ENCODE measurements at regions not wholly inside any gene's neighbourhood (a gene's known extent, or its start where the extent isn't known, plus 50 kb on each side); places are given as distances from the start of the nearest gene placed in this dataset.
"Not testable (repeated sequence)": the region's sequence is repeated elsewhere in the genome, so short reads cannot be mapped to it uniquely, and the experiment has no call there.

DNA sequence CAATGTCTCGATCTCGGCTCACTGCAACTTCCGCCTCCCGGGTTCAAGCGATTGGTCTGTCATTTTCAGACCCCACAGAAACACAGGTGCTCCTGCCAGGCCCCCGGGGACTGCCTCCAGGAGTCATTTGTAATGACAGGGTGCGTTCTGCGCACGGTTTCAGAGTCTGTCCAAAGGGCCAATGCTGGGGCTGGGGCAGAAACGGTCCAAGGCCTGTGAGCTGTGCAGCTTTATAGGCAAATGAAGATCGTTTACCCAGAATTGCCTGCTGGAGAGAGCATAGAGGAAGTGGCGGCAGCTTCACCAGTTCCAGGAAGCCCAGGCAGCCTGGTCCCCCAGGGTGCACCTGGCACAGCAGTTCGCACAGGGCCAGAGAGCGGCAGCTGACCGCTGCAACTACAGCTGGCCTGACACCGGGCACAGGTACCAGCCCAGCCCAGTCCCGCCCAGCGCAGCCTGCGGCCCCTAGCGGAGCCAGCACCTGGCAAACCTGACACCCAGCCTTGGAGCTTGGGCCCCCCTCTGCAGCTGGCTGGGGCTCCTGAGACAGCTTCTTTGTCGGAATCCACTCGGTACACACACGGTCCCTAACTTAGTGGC is 92.4 kb upstream of the METTL9 start:
- not testable (repeated sequence) for H3K9ac ChIP-seq (ENCODE audit: low read depth in 1 of 2, low read length in 2 of 2); H3K4me3 ChIP-seq (ENCODE audit: low read depth in 1 of 3, low read length in 3 of 3)
- WGBS: 74% methylated on average over 23 of the region's 23 CpGs

GRCh38 chr16:21507631-21508305 is 91.6 kb upstream of the METTL9 start:
- DNase-seq (ENCODE audit: low spot score): peak; percentile 43
- H3K4me3 ChIP-seq (ENCODE audit: low read depth in 1 of 3, low read length in 3 of 3); H3K9me3 ChIP-seq (ENCODE audit: control insufficient read depth in 4 of 4, low read length in 3 of 4); H3K27me3 ChIP-seq (ENCODE audit: control insufficient read depth in 4 of 4, insufficient read depth in 4 of 4, low read length in 3 of 4); H3K36me3 ChIP-seq (ENCODE audit: control insufficient read depth in 4 of 4, insufficient read depth in 3 of 4, low read depth in 1 of 4, low read length in 3 of 4); H3K9ac ChIP-seq (ENCODE audit: low read depth in 1 of 2, low read length in 2 of 2); H3K27ac ChIP-seq (ENCODE audit: low read depth in 1 of 2, low read length in 2 of 2): not testable (repeated sequence)
- 81% methylated on average over 15 of the region's 15 CpGs for WGBS
- H3K4me1 ChIP-seq (ENCODE audit: control insufficient read depth in 4 of 4, insufficient read depth in 4 of 4, low read length in 3 of 4): peaks cover 9 to 29% (median 21%) of the 10 kb centered on the region in 4 donors

More for the DNA sequence above, 92.4 kb upstream of the METTL9 start:
- DNase-seq (ENCODE audit: low spot score): peak; percentile 47
- peaks cover 4 to 21% (median 13%) of the 10 kb centered on the region in 4 donors for H3K4me1 ChIP-seq (ENCODE audit: control insufficient read depth in 4 of 4, insufficient read depth in 4 of 4, low read length in 3 of 4)
- not testable (repeated sequence) for H3K27ac ChIP-seq (ENCODE audit: low read depth in 1 of 2, low read length in 2 of 2); H3K36me3 ChIP-seq (ENCODE audit: control insufficient read depth in 4 of 4, insufficient read depth in 3 of 4, low read depth in 1 of 4, low read length in 3 of 4); H3K27me3 ChIP-seq (ENCODE audit: control insufficient read depth in 4 of 4, insufficient read depth in 4 of 4, low read length in 3 of 4); H3K9me3 ChIP-seq (ENCODE audit: control insufficient read depth in 4 of 4, low read length in 3 of 4)

GRCh38 chr16:21508661-21509436 is 90.5 kb upstream of the METTL9 start:
- H3K36me3 ChIP-seq (ENCODE audit: control insufficient read depth in 4 of 4, insufficient read depth in 3 of 4, low read depth in 1 of 4, low read length in 3 of 4); H3K9me3 ChIP-seq (ENCODE audit: control insufficient read depth in 4 of 4, low read length in 3 of 4); H3K9ac ChIP-seq (ENCODE audit: low read depth in 1 of 2, low read length in 2 of 2); H3K27ac ChIP-seq (ENCODE audit: low read depth in 1 of 2, low read length in 2 of 2); H3K4me3 ChIP-seq (ENCODE audit: low read depth in 1 of 3, low read length in 3 of 3); H3K27me3 ChIP-seq (ENCODE audit: control insufficient read depth in 4 of 4, insufficient read depth in 4 of 4, low read length in 3 of 4): not testable (repeated sequence)
- DNase-seq (ENCODE audit: low spot score): peak; percentile 83
- H3K4me1 ChIP-seq (ENCODE audit: control insufficient read depth in 4 of 4, insufficient read depth in 4 of 4, low read length in 3 of 4): peaks cover 12 to 35% (median 26%) of the 10 kb centered on the region in 4 donors
- WGBS: 88% methylated on average over 17 of the region's 17 CpGs

DNA sequence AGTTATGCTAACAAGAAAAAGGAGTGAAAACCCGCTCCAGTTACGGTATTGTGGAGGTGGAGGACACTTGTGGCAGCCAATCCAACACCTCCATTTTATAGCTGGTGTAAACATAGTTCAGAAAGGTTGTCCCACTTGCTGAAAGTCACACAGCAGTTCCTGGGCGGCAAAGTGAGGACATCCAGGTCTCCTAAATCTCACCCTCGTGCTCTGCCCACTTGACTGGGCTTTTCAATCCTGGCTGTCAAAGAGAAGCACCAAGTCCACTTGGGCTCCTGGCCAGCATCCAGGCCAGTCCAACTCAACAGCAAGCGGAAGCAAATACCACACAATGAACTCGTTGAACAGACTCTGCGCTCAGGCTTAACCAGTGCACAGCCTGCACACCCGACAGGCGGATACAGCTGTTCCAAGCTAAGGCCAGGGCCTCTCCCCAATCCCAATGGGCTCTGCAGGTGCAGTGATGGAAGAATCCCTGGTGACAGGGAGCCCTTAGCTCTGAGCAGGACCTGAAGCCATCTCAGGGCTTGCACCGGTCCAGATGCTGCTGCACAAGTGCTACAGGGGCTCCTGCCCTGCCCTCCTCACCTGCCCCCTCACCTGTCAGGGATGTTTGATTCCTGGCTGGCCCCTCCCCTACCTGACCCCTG is 89.8 kb upstream of the METTL9 start:
- not testable (repeated sequence) for H3K9me3 ChIP-seq (ENCODE audit: control insufficient read depth in 4 of 4, low read length in 3 of 4); H3K9ac ChIP-seq (ENCODE audit: low read depth in 1 of 2, low read length in 2 of 2); H3K27ac ChIP-seq (ENCODE audit: low read depth in 1 of 2, low read length in 2 of 2); H3K27me3 ChIP-seq (ENCODE audit: control insufficient read depth in 4 of 4, insufficient read depth in 4 of 4, low read length in 3 of 4); H3K36me3 ChIP-seq (ENCODE audit: control insufficient read depth in 4 of 4, insufficient read depth in 3 of 4, low read depth in 1 of 4, low read length in 3 of 4); H3K4me3 ChIP-seq (ENCODE audit: low read depth in 1 of 3, low read length in 3 of 3)
- peak; percentile 60 for DNase-seq (ENCODE audit: low spot score)
- peak; percentile 42 for TF ChIP-seq SP1 (IDR thresholded peaks at IDR 0.05)
- peak; percentile 37 to 49 for TF ChIP-seq HNF4A (conservative IDR thresholded peaks at IDR 0.05)
- peak; percentile 11 to 27 for TF ChIP-seq RXRA (IDR thresholded peaks at IDR 0.05)
- peaks cover 12 to 35% (median 26%) of the 10 kb centered on the region in 4 donors for H3K4me1 ChIP-seq (ENCODE audit: control insufficient read depth in 4 of 4, insufficient read depth in 4 of 4, low read length in 3 of 4)
- WGBS: 58% methylated on average over 10 of the region's 10 CpGs

DNA sequence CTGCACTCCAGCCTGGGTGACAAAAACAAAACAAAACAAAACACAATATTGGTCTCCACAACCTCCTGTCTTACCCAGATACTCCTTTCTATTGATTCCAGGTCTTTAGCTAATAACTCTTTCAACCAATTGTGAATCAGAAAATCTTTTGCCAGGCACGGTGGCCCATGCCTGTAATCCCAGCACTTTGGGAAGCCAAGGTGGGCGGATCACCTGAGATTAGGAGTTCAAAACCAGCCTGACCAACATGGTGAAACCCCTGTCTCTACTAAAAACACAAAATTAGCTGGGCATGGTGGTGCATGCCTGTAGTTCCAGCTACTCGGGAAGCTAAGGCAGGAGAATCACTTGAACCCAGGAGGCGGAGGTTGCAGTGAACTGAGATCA is 88.5 kb upstream of the METTL9 start:
- WGBS: 90% methylated on average over 4 of the region's 4 CpGs
- peaks cover 12 to 35% (median 26%) of the 10 kb centered on the region in 4 donors for H3K4me1 ChIP-seq (ENCODE audit: control insufficient read depth in 4 of 4, insufficient read depth in 4 of 4, low read length in 3 of 4)
- H3K27me3 ChIP-seq (ENCODE audit: control insufficient read depth in 4 of 4, insufficient read depth in 4 of 4, low read length in 3 of 4); H3K9me3 ChIP-seq (ENCODE audit: control insufficient read depth in 4 of 4, low read length in 3 of 4); H3K36me3 ChIP-seq (ENCODE audit: control insufficient read depth in 4 of 4, insufficient read depth in 3 of 4, low read depth in 1 of 4, low read length in 3 of 4); H3K4me3 ChIP-seq (ENCODE audit: low read depth in 1 of 3, low read length in 3 of 3); DNase-seq (ENCODE audit: low spot score); H3K9ac ChIP-seq (ENCODE audit: low read depth in 1 of 2, low read length in 2 of 2); H3K27ac ChIP-seq (ENCODE audit: low read depth in 1 of 2, low read length in 2 of 2): not testable (repeated sequence)

- not testable (repeated sequence) for H3K9me3 ChIP-seq (ENCODE audit: control insufficient read depth in 4 of 4, low read length in 3 of 4); H3K27me3 ChIP-seq (ENCODE audit: control insufficient read depth in 4 of 4, insufficient read depth in 4 of 4, low read length in 3 of 4); H3K36me3 ChIP-seq (ENCODE audit: control insufficient read depth in 4 of 4, insufficient read depth in 3 of 4, low read depth in 1 of 4, low read length in 3 of 4); H3K27ac ChIP-seq (ENCODE audit: low read depth in 1 of 2, low read length in 2 of 2); H3K9ac ChIP-seq (ENCODE audit: low read depth in 1 of 2, low read length in 2 of 2); H3K4me3 ChIP-seq (ENCODE audit: low read depth in 1 of 3, low read length in 3 of 3)
- 78% methylated on average over 29 of the region's 29 CpGs for WGBS
- peak; percentile 71 for DNase-seq (ENCODE audit: low spot score)
- peaks cover 12 to 35% (median 26%) of the 10 kb centered on the region in 4 donors for H3K4me1 ChIP-seq (ENCODE audit: control insufficient read depth in 4 of 4, insufficient read depth in 4 of 4, low read length in 3 of 4)
Observed at GRCh38 chr16:21511315-21512210, 87.8 kb upstream of the METTL9 start.

Measured in liver (tissue), 7 donors.